Endodermal cell (in vitro differentiated cells): ENCODE measurements at regions not wholly inside any gene's neighbourhood (a gene's known extent, or its start where the extent isn't known, plus 50 kb on each side); places are given as distances from the start of the nearest gene placed in this dataset.

Experiments used
- DNase-seq: peaks from one replicate; pipeline ENCODE4 v3.0.0-alpha.2; 2017
- H3K27ac ChIP-seq: 2 replicates; pipeline ENCODE4 v1.5.1; 2013; ENCODE audit warnings: mild to moderate bottlenecking, low read depth, low read length, moderate library complexity
- H3K27me3 ChIP-seq: 2 replicates; pipeline ENCODE4 v1.6.1; 2013; ENCODE audit warnings: mild to moderate bottlenecking, low read length, moderate library complexity; ENCODE audit not compliant: insufficient read depth, control insufficient read depth, poor library complexity, severe bottlenecking
- H3K36me3 ChIP-seq: 2 replicates; pipeline ENCODE4 v1.7.0; 2013; ENCODE audit warnings: mild to moderate bottlenecking, low read length, moderate library complexity; ENCODE audit not compliant: control insufficient read depth, insufficient read depth
- H3K4me1 ChIP-seq: one replicate; pipeline ENCODE4 v1.7.0; 2013; ENCODE audit warnings: low read length; ENCODE audit not compliant: control insufficient read depth, insufficient read depth
- H3K4me3 ChIP-seq: 2 replicates; pipeline ENCODE4 v1.5.1; 2013; ENCODE audit warnings: mild to moderate bottlenecking, low read length, moderate library complexity
- H3K9ac ChIP-seq: 2 replicates; pipeline ENCODE4 v1.6.1; 2013; ENCODE audit warnings: mild to moderate bottlenecking, low read length, moderate library complexity; ENCODE audit not compliant: poor library complexity, severe bottlenecking; ENCODE audit errors: extremely low read depth
- H3K9me3 ChIP-seq: 2 replicates; pipeline ENCODE4 v1.6.1; 2013; ENCODE audit warnings: mild to moderate bottlenecking, low read length, moderate library complexity; ENCODE audit not compliant: control insufficient read depth
- H3K27ac Mint-ChIP-seq: 2 replicates; pipeline ENCODE4 v1.8.0; 2020; ENCODE audit warnings: mixed read lengths
- H3K27me3 Mint-ChIP-seq: 2 replicates; pipeline ENCODE4 v1.8.0; 2021; ENCODE audit warnings: mild to moderate bottlenecking, mixed read lengths; ENCODE audit not compliant: insufficient read depth
- H3K36me3 Mint-ChIP-seq: 2 replicates; pipeline ENCODE4 v1.8.0; 2020; ENCODE audit warnings: low read depth, mixed read lengths
- H3K4me1 Mint-ChIP-seq: 2 replicates; pipeline ENCODE4 v1.8.0; 2020; ENCODE audit warnings: mixed read lengths
- H3K4me3 Mint-ChIP-seq: 2 replicates; pipeline ENCODE4 v1.8.0; 2020; ENCODE audit warnings: mild to moderate bottlenecking, moderate library complexity, mixed read lengths
- H3K9me3 Mint-ChIP-seq: 2 replicates; pipeline ENCODE4 v1.8.0; 2020; ENCODE audit warnings: mild to moderate bottlenecking, mixed read lengths
- CTCF ChIP-seq: fragments of 200-600 bp; sonication (generic); conservative IDR thresholded peaks from 2 replicates; pipeline ENCODE4 v1.5.0; 2021; ENCODE audit warnings: antibody characterized with exemption, mild to moderate bottlenecking
- WGBS, 2 experiments: methylation state at CpG; one replicate each; pipeline versions ENCODE4 v1.1.5 to v1.1.7; 2013; ENCODE audit warnings: missing lambda C conversion rate in 2 of 2, mixed read lengths in 1 of 2; ENCODE audit not compliant: insufficient coverage in 1 of 2, insufficient read length in 1 of 2; 5-methylcytosine and 5-hydroxymethylcytosine counted together

DNA sequence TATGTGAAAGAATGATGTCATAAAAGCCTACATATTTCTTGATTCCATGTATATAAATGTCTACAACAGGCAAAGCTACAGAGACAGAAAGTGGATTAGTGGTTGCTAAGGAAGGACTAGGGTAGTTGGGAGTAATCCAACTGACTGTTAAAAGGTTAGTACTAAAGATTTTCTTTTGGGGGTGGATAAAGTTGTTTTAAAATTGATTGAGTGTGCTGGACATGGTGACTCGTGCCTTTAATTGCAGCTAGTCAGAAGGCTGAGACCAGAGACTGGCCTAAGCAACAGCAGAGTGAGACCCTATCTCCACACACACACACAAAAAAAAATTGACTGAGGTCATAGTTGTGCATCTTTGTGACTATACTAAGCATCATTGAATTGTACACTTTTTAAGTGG is 234.3 kb downstream of the C12orf50 start:
- H3K27me3 Mint-ChIP-seq: no peaks in the 10 kb centered on the region
- H3K27ac Mint-ChIP-seq: no peak overlapping the region
- H3K4me3 Mint-ChIP-seq: no peak overlapping the region
- peaks cover 22% of the 10 kb centered on the region for H3K4me1 Mint-ChIP-seq
- no peak overlapping the region for H3K27ac ChIP-seq
- WGBS, 2 experiments: 83% methylated on average over 1 of the region's 1 CpG; no CpG with 5 or more reads in 1 of the 2 experiments
- DNase-seq: no peak
- no peaks in the 10 kb centered on the region for H3K36me3 ChIP-seq
- no peak overlapping the region for H3K9ac ChIP-seq
- H3K9me3 Mint-ChIP-seq: no peaks in the 10 kb centered on the region
- H3K9me3 ChIP-seq: no peaks in the 10 kb centered on the region
- peaks cover 7% of the 10 kb centered on the region for H3K4me1 ChIP-seq
- no peaks in the 10 kb centered on the region for H3K36me3 Mint-ChIP-seq
- H3K27me3 ChIP-seq: no peaks in the 10 kb centered on the region
- no peak for TF ChIP-seq CTCF
- H3K4me3 ChIP-seq: no peak overlapping the region

GRCh38 chr12:87793131-87793530 is 236.1 kb downstream of the C12orf50 start:
- Mint-ChIP-seq H3K27me3 (no peaks in the 10 kb centered on the region), H3K4me3 (no peak overlapping the region), H3K9me3 (no peaks in the 10 kb centered on the region), H3K27ac (no peak overlapping the region), H3K36me3 (no peaks in the 10 kb centered on the region), H3K4me1 (peaks cover 32% of the 10 kb centered on the region)
- WGBS, 2 experiments: 92 to 94% methylated on average over 2 of the region's 2 CpGs
- DNase-seq: no peak
- Histone ChIP-seq H3K36me3 (no peaks in the 10 kb centered on the region), H3K4me1 (peaks cover 10% of the 10 kb centered on the region), H3K27ac (no peak overlapping the region), H3K27me3 (no peaks in the 10 kb centered on the region), H3K9me3 (no peaks in the 10 kb centered on the region), H3K4me3 (no peak overlapping the region), H3K9ac (no peak overlapping the region)
- TF ChIP-seq CTCF: no peak

GRCh38 chr12:87784350-87784749 is 244.9 kb downstream of the C12orf50 start:
- WGBS, 2 experiments: 92 to 93% methylated on average over 4 to 21 of the region's 21 CpGs
- H3K4me1 Mint-ChIP-seq: peaks cover 6% of the 10 kb centered on the region
- no peak overlapping the region for H3K27ac Mint-ChIP-seq
- no peak overlapping the region for H3K27ac ChIP-seq
- DNase-seq: no peak
- H3K4me1 ChIP-seq: peaks cover 6% of the 10 kb centered on the region
- no peaks in the 10 kb centered on the region for H3K9me3 ChIP-seq
- H3K36me3 ChIP-seq: no peaks in the 10 kb centered on the region
- H3K4me3 Mint-ChIP-seq: no peak overlapping the region
- no peak for TF ChIP-seq CTCF
- H3K27me3 ChIP-seq: peaks cover 8% of the 10 kb centered on the region
- no peak overlapping the region for H3K9ac ChIP-seq
- no peaks in the 10 kb centered on the region for H3K36me3 Mint-ChIP-seq
- no peak overlapping the region for H3K4me3 ChIP-seq
- no peaks in the 10 kb centered on the region for H3K9me3 Mint-ChIP-seq
- no peaks in the 10 kb centered on the region for H3K27me3 Mint-ChIP-seq
